Left kidney (tissue), 1 donor: ENCODE measurements at regions not wholly inside any gene's neighbourhood (a gene's known extent, or its start where the extent isn't known, plus 50 kb on each side); places are given as distances from the start of the nearest gene placed in this dataset.

Experiments
- DNase-seq: peaks from one replicate; pipeline ENCODE4 v3.0.0-alpha.2; 2013

DNA sequence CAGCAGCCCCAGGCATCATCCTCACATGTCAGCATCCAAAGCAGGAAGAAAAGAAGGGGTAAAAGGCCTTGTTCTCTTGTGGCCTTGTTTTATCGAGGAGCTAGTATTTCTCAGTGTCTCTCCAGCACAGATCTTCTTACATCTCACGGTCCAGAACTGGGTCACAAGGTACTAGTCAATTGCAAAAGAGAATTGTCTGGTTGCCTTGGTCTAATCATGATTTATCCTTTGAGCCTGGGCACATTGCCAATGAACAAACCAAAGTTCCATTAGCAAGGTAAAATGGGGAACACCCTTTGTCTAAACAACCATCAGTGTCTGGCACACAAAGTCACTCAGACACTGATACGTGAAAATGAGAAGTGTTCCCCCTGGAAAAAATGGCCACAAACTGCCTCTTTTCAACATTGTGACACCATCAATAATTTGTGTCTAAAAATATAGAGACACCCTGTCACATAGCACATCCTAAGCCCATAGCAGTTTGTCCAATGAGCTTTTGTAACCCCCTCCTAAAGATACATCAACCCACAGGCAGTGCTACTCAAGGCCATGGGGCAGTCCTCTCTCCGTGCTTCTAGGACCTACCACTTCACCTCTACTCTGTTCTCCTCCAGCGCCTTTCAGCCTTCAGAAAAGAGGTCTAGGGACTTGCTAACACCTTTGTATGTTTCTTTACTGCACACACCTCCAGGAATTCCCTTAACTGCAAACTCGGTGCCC, 534.4 kb downstream of the MID1IP1 start:
- no peak for DNase-seq

DNA sequence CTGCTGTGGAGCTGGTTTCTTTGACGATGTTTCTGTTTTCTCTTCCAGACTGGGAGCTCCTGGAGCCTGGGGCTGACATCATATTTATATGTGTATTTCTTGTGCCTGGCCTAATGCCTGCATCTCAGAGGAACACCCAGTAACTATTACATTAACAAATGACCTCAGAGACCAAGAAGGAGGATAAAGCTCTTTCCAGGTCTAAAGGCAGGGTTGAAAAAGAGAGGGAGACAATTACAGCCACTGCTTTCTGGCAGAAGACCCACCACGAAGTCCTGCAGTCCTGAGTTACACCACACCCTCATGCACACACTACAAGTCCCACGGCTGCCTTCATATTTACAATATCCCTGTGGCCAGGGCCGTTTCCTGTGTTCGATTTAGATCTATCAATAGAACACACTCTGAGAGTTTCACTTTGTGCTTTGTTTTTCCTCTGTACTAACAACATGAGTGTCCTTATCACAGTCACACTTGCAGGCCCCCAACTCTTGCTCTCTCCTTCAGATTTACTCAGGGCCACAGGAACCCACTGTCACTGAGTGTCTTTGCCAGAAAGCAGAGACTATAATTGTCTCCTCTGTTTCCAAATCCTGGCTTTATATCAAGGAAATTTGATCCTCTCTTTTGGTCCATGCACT, 535.5 kb downstream of the MID1IP1 start:
- no peak for DNase-seq

DNA sequence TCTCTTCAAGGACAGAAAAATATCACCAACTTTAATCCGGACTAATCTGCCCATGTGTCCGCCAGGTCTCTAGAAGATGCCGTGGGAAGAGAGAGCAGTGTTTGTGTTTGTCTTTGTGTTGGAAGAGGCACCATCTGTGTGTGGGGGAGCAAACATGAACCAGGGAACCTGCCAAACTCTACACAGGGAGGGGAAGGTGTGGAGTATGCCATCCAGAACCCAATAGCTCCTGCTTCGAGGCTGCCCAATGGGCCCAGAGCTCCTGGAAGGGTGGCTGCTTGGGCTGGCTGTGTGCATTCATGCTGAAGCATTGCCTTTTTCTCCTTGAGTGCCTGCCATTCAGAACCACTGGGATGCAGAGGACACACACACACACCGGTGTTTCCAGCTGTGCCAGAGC, 536.2 kb downstream of the MID1IP1 start:
- no peak for DNase-seq

DNA sequence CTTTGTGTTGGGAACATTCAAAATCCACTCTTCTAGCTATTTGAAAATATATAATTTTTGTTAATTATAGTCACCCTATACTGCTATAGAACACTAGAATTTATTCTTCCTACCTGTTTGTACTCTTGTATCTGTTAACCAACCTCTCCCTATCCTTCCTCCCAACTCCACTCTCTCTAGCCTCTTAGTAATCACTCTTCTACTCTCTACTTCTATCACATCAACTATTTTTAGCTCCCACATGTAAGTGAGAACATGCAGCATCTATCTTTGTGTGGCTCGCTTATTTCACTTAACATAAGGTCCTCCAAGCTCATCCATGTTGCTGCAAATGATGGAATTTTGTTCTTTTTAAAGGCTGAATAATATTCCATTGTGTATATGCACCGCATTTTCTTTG, 537.3 kb downstream of the MID1IP1 start:
- DNase-seq = no peak

DNA sequence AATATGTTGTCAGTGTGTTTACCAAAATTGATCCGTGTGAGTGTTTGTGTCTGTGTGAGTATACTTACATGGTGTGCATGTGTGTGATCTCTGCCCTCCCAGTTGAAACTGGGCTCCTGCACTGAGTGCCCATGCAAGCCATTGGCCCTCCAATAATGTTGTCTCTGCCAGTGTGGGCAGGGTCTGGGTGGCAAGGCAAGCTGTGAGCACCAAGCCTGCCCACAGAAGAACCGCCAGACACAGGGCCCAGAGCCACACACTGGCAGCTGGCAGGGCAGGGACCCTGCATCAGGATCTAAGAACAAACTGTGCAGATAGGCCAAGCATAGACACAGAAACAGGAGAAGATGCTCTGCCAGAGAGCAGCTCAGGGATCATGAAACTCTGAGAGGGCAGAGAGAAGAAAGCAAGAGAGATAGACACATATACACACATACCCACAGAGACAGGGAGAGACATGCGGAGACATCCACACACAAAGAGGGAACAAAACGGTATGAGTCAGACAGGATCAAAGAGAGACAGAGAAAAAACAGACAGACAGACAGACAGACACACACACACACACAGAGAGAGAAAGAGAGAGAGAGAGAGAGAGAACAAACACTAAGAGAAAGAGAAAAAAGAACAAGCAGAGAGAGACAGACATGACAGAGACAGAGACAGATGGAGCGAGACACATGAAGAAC, 555.0 kb downstream of the MID1IP1 start:
- no peak for DNase-seq

DNA sequence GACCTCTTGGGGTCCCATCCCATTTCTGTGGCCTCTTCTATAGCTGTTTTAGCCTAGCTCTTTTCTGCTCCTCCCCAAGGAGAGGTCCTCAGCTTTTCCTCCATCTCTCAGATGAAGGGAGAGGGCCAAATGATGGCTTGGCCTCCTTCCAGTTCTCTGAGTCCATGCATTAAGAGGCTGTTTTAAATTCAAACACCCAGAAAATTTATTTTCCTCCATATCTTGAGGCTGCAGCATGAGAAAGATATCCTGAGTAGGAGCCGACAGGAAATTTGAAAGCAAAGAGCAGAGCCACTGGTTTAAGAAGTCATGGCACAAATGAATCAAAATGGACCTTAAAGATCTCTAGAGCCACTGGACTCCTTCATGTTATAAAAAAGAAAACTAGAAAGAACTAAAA, 558.8 kb downstream of the MID1IP1 start:
- peak; percentile 32 for DNase-seq

DNA sequence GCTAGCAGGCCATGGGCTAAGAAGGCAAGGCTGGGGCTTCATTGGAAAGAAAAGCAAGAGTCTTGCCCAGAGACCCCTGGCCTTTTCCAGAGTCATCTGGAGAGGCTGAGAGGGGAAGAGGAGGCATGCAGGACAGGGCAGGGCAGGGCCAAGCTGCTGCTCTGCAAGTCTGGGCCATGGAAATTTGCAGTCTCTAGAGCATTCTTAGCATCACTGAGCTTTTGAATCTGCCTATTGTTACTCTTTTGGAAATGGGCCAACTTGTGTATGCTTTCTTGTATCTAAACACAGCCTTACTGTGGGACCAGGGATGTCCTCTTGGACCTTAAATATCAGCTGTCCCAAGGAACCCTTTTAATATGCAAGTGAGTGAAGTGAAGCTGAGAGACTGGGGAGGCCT, 560.5 kb downstream of the MID1IP1 start:
- no peak for DNase-seq

DNA sequence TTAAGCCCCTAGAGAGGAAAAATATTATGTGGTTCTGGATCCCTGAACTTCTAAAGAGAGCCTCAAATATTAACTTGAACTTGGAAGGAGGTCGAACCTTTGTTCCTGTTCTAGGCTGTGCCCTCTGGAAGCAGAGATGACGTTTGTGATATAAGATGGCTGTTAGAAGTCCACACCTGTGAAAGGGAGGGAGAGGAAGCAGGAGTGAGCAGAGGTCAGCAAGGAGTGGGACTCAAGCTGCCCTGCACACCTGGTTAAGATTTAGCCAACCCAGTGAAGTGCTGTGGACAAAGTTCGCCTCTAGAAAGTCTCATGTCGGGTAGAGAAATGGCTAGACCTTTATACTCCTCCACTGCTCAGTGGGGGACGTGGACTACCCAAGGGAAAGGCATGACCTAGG, 566.2 kb downstream of the MID1IP1 start:
- DNase-seq = no peak

DNA sequence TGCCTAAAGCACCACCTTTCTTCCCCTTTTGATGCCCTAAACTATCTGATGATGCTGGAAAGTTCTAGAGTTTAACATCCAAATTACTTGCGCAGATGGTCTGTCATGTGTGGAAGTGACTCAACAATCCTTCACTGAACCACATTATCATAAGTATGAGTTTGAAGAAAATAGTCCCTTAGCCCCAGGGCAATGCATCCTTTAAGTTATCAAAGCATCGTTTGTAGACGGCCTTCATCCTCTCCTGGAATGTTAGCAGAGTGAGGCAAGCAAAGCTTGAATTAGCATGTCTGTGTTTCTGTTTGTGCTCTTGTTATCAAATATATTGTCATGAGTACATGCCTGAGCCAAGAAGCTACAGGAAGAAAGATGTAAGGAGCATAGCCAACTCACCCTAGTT, 570.9 kb downstream of the MID1IP1 start:
- DNase-seq = no peak

DNA sequence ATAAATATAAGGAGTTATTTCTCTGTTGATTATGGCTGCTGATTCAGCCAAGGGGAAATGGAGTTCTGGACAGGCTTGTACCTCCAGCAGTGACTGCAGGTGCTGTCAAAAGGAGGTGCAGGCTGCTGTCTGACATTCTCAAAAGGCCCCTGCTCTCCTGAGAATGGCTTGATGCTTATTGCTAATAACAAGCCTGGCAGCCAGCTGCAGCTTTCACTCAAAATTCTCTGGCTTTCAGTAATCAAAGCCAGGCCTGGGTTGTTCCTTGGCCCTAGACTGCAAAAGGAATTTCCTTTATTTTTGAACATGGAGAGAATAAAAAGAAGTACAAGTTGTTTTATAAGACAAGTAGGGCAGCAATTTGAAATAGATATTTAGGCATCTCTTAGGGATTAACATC, 575.9 kb downstream of the MID1IP1 start:
- no peak for DNase-seq

DNA sequence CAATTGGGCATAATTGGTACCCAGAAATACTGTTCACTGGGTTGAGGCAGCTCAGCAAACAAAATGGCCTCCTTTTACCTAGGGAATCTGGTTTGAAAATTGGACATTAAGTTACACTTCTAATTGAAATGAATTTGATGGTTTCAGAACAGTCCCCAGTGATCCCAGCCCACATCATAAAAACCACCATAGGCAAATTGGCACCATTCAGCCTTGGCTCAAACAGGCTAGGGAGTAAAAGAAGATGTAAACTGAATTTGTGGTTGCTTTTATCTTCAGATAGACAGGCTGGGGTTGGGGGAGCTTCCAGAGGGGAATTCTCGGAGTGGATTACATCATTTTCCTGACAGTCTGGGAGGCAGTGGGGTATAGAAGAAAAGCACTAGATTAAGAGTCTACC, 576.5 kb downstream of the MID1IP1 start:
- no peak for DNase-seq

DNA sequence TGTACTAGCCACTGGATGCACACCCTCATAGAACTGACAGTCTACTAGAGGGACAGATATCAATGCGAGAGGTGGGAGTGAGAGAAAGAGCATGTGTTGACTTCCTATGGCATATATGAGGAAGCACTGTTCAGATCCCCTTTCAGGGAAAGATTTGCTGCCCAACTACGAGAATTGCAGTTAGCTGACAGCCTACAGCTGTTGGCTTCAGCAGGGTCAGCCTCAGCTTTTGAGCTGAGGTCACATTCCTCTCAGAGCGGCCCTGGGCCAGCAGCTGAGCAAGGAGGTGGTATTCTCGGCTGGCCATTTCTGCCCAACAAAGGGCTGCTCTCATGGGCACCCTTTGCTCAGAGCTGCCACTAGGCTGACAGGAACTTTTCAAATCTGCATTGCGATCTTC, 580.2 kb downstream of the MID1IP1 start:
- peak; percentile 51 for DNase-seq

DNA sequence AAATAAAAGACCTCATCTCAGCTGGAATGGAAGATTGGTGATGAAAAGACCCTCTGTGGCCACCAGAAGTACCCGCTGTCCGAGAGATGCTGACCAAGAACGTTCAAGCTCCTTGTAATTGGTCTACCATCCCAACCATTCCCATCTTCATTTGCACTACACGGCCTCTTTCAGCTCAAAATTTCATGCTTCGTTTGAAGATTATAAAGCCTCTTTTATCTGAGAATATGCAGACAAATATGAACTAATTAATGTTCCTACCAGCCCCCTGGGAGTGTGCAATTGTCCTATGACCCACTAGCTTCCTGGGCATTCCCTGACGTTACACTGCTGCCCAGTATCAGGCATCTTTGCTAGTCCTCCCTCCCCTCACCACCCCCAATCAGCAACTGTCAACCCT, 583.7 kb downstream of the MID1IP1 start:
- no peak for DNase-seq

DNA sequence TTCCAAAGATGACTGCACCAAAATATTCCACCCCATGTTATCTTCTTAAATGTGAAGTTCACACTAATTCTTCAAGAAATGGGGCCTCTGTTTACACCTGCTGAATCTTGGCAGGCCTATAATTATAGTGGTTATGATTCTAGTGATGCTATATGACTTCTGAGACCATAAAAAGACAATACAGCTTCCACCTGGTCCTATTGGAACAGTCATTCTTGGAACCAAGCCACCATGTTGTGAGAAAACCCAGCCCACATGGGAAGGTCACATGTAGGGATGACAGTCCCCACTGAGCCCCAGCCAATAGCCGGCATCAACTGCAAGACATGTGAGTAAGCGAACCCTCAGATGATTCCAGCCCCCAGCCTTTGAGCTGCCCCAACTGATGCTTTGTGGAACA, 587.5 kb downstream of the MID1IP1 start:
- no peak for DNase-seq

DNA sequence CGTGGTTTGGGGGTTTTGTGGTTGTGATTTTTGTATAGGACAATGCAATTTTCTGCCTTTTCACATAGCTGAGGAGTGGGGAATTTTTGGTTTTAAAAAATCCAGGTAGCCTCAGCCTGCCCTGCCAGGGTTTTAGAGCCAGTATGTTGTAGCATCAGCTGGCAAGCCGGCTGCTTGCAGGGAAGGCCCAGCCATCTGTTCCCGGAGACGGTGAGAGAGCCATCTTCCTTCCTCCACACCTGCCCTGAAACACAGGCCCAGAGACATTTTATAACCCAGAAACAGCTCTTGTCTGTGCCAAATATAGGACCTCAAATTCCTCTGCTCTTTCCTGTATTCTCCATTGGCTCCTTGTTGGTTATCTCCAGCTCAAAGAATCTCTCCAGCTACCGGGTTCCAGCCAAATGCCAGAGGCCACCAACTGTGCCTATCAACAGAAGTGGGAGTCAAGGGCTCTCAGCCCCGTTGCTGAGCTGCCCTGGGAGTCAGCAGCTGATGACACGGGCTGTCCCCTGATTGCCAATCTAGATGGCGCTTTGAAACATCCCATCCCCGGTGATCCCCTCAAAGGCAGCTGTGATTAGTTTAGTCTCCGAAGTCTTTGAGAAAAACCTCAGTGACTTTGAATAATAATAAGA, 595.2 kb downstream of the MID1IP1 start:
- DNase-seq = no peak

DNA sequence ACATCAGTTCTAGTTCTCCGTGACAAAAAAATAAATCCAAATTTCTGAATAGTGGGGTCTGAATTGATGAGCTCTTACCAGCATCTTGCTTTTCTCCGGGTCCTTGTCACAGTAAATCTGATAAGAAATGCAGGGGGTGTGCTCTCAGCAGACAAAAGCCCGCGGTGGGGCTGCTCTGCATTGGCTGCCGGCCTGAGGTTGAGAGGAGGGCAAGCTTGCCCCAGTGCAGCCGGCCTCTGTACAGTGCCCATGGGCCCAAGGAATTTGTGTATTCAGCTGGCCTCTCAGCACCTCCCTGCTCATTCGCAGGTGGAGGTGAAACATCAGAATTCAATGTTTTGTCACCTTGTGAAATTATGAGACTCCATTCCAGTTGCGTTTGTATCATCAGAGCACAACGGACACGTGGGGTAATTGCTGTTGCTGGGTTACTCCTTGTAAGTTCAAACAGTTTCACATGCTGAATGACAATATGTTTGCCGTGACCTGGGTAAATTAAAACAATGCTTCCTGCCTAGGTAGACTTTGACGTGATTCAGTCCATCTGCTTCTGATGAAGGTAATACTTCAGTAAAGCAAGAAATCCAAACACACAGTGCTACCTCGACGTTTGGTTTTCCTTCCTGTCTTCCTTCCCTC, 596.4 kb downstream of the MID1IP1 start:
- DNase-seq = no peak

DNA sequence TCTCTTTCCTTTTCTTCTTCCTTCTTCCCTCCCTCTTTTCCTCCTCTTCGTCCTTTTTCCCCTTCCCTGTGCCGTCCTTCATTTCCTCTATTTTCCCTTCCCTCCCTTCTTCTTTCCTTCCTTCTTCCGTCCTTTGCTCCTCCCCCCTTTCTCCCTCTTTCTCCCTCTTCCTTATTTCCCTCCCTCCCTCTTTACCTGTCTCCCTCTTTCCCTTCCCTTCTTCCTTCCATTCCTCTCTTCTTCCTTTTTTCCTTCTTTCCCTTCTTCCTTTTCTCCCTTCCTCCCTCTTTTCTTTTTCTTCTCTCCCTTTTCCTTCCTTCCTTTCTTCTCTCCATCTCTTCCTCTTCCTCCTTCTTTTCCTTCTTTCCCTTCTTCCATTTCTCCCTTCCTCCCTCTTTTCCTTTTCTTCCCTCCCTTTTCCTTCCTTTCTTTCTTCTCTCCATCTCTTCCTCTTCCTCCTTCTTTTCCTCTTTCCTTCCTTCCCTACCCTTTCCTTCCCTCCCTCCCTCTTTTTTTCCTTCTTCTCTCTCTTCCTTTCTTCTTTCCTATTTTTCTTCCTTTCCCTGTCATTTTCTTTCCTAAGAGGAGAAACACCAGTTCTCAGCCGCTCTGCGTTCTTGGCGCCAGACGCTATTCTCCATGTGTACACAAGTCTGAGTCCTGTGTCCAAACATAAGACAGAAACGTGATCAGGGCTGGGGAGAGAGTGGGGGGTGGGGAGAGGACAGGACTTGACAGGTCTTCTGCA, 597.1 kb downstream of the MID1IP1 start:
- DNase-seq = no peak

DNA sequence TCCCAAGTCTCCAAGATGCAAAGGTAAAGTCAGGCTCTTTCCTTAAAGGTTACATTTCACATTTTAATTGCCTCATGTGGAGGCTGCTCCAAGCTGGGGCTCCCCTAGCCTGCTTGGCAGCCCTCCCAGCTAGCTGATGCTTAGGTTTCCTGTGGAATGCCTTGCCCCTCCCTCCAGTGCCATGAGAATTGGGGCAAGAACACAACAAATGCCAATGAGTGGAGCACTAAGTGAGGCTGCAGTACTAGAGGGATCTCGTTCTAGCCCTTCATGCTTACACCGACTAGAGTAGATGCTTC, 597.7 kb downstream of the MID1IP1 start:
- DNase-seq = no peak

DNA sequence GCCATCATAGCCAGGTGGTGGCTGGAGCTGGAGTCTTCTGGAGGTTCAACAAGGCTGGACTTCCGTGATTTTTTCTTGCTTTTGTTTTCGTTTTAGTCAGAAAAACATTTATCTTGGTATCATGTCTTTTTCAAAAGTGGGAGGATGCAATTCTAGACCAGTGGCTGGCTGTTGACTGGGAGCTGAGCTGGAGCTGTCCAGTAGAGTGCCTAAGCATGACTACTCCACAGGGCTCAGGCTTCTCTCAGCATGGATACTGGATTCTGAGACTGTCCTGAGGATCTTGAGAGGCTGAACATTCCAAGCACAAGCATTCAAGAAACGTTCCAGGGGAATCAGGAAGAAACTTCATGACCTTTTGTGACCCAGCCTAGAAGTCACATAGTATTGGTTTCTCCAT, 598.1 kb downstream of the MID1IP1 start:
- DNase-seq = no peak

DNA sequence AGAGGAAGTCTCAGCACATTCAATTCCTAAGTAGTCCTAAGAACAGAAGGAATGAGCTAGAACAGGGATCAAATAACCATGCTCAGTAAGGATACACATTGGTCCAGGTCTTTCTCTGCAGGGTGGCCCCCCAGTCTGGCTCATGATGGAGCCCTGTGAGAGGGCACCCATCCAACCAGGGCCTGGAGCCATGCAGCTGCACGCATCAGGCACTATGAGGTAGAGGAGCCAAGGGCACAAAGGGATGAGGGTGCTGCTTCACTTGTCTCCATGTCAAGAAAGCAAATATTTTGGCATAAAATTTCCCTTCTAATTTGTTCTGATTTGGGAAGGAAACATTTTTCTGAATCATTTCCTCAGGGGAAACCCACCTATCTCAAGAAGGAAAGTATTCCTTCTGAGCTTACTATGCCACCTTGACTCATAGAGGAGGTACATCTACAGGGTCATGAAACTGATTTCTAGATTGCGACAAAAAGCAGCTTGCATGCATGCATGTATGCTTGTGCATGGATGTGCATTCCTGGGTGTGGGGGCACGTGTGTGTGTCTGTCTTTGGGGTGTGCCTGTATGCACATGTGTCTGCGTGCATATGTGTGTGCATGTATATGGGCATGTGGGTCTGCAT, 600.3 kb downstream of the MID1IP1 start:
- DNase-seq = no peak

DNA sequence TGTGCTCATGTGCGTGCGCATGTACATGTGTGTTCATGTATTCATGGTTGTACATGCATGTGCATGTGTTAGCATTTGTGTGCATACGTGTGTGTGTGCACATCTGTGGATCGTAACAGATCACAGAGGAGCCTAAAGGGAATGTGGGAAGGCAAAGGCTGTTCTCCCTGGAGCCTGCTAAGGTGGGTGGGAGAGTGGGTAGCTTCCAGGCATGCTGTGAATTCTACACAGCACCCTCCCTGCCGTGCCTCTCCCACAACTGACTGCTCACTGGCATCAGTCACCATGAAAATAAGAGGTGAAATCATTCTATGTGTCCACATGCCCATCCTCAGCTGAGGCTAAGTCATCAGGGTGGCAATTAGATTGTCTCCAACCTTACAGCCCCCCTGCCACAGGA, 600.9 kb downstream of the MID1IP1 start:
- no peak for DNase-seq

DNA sequence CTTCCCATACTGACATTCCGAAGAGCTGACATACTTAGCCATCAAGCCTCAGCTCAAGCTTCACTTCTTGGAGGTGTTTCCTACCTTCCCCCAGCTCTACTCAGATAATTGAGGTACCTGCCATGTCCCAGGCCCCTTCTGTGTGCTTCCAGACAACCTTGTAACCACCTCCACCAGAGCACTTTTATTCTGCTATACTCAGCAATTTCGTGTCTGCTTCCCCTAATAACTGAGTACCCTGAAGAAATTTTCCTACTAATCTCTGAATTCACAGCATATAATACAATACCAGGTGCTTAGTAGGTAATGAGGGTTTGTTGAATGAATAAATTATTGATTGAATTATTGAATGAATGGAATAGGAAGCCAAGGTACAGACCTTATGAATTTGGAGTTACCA, 605.5 kb downstream of the MID1IP1 start:
- no peak for DNase-seq
